GM12873 (cell line): ENCODE measurements at regions not wholly inside any gene's neighbourhood (a gene's known extent, or its start where the extent isn't known, plus 50 kb on each side); places are given as distances from the start of the nearest gene placed in this dataset.

Experiments
- CTCF ChIP-seq: IDR thresholded peaks from 2 replicates; pipeline ENCODE4 v1.5.1; 2012; ENCODE audit warnings: low read depth, mild to moderate bottlenecking, moderate library complexity, low read length, control low read depth; ENCODE audit not compliant: insufficient read depth; ENCODE audit errors: missing control alignments

- TF ChIP-seq CTCF, result no peak
Measured at GRCh38 chr2:180057706-180058412, 50.8 kb upstream of the CWC22 start.
